AG04450 (cell line): ENCODE measurements at regions not wholly inside any gene's neighbourhood (a gene's known extent, or its start where the extent isn't known, plus 50 kb on each side); places are given as distances from the start of the nearest gene placed in this dataset.

Experiments used
- CTCF ChIA-PET: fragments of 300-600, 350-600 bp; formaldehyde crosslinking; extraction: SDS; loops from one replicate; lab custom pipeline; 2022; ENCODE audit warnings: antibody characterized with exemption, inconsistent platforms; lab: Charles Lee
- POLR2A ChIA-PET: fragments of 350-600 bp; formaldehyde crosslinking; extraction: SDS; loops from one replicate; lab custom pipeline; 2021; ENCODE audit warnings: antibody characterized with exemption, inconsistent platforms; lab: Yijun Ruan, JAX
- DNase-seq: peaks from one replicate; pipeline ENCODE4 v3.0.0-alpha.2; 2011; ENCODE audit warnings: low read depth, low spot score
- H3K27ac ChIP-seq: one replicate; pipeline ENCODE4 v1.5.1; 2012; ENCODE audit warnings: low read depth, low read length, control low read depth
- H3K27me3 ChIP-seq: one replicate; pipeline ENCODE4 v1.6.0; 2012; ENCODE audit warnings: low read length; ENCODE audit not compliant: control insufficient read depth, insufficient read depth
- H3K4me3 ChIP-seq: 2 replicates; pipeline ENCODE4 v1.5.1; 2011; ENCODE audit warnings: mild to moderate bottlenecking, low read depth, low read length, control low read depth
- H3K9me3 ChIP-seq: 2 replicates; pipeline ENCODE4 v1.5.1; 2012; ENCODE audit warnings: low read length; ENCODE audit not compliant: control insufficient read depth, insufficient read depth
- TF ChIP-seq, protein P1 (sequence below): IDR thresholded peaks from 2 replicates; pipeline ENCODE4 v1.5.1; 2011; ENCODE audit warnings: low read depth, low read length, control low read depth, inconsistent platforms

DNA sequence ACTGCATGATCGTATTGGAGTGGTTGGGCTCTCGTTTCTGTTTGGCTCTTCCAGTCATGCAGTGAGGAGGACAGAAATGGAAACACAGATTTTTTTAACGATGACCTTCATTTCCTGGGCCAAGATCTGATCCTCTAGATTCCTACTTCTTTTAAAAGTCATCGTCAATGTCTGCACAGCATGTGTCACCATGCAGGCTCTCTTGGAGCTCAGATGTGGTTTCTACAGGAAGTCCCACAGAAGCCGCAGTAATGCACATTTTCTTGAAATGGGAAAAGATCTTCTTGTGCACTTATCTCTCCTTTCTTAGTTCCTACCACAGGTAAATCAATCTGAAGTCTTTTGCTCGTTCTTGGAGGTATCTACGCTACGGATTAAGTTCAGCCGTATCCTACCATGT is 626.9 kb downstream of the EFNB2 start:
- no peak for DNase-seq
- Histone ChIP-seq H3K27me3 (no peaks in the 10 kb centered on the region), H3K27ac (no peak overlapping the region), H3K9me3 (no peaks in the 10 kb centered on the region; the same call in 1 of the 2 replicates), H3K4me3 (no peak overlapping the region)
- CTCF ChIA-PET = no interaction called here
- POLR2A ChIA-PET = no interaction called here
- TF ChIP-seq, protein P1, sequence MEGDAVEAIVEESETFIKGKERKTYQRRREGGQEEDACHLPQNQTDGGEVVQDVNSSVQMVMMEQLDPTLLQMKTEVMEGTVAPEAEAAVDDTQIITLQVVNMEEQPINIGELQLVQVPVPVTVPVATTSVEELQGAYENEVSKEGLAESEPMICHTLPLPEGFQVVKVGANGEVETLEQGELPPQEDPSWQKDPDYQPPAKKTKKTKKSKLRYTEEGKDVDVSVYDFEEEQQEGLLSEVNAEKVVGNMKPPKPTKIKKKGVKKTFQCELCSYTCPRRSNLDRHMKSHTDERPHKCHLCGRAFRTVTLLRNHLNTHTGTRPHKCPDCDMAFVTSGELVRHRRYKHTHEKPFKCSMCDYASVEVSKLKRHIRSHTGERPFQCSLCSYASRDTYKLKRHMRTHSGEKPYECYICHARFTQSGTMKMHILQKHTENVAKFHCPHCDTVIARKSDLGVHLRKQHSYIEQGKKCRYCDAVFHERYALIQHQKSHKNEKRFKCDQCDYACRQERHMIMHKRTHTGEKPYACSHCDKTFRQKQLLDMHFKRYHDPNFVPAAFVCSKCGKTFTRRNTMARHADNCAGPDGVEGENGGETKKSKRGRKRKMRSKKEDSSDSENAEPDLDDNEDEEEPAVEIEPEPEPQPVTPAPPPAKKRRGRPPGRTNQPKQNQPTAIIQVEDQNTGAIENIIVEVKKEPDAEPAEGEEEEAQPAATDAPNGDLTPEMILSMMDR = no peak

DNA sequence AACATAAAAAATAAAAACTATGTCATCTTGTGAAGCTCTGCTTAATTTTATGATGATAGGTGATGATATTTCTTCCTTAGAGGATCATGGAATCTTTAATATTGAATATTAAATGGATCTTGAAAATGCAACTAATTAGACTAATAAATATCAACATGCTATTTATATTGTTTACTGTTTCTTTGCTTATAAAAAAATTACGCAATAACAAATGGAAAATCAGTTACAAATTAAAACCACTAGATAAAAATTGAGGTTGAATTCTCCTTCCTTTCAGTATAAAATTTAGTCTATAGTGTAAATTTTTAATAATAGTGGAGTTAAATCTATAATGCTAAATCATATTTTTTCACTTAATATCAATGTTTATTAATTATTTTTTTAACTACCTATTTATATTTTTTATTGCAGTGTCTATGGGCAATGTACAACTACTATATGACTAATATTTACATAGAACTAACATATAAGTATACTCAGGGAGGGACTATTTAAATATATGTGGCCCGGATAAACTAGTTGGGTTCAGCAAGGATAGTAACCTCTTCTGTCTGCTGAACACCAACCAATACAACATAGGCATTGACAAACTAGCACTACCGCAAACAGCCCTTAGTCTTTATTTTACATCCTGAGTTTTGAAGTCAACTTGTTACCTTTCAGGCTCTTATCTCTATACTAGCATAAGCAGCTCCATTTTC is 628.0 kb downstream of the EFNB2 start:
- ChIA-PET POLR2A (no interaction called here), CTCF (no interaction called here)
- no peak for DNase-seq

DNA sequence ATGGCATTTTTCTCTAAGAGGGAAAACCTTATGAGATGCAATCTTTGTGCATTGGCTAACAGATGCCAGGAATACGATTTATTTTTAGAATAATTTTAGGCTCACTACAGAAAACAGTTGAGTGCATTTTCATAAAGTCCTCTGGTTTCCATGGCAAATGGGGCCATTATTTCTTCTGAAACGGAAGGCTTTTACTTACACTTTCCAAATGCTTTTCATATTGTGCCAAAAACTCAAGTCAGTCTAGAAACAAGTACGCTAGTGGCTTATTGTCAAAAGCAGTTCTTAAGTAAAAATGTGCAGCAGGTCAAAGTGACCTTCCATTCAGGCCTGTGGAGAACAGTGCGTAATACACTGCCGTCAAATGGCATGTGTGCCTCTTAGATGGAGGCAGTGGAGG is 628.7 kb downstream of the EFNB2 start:
- TF ChIP-seq, protein P1 = no peak
- CTCF ChIA-PET = no interaction called here
- DNase-seq = no peak
- H3K27ac ChIP-seq = no peak overlapping the region
- no peak overlapping the region for H3K4me3 ChIP-seq
- POLR2A ChIA-PET = no interaction called here
- no peaks in the 10 kb centered on the region for H3K27me3 ChIP-seq
- no peaks in the 10 kb centered on the region for H3K9me3 ChIP-seq

More for the DNA sequence above, 628.0 kb downstream of the EFNB2 start:
- H3K4me3 ChIP-seq = no peak overlapping the region
- H3K9me3 ChIP-seq = no peaks in the 10 kb centered on the region
- TF ChIP-seq, protein P1 = no peak
- no peak overlapping the region for H3K27ac ChIP-seq
- no peaks in the 10 kb centered on the region for H3K27me3 ChIP-seq

DNA sequence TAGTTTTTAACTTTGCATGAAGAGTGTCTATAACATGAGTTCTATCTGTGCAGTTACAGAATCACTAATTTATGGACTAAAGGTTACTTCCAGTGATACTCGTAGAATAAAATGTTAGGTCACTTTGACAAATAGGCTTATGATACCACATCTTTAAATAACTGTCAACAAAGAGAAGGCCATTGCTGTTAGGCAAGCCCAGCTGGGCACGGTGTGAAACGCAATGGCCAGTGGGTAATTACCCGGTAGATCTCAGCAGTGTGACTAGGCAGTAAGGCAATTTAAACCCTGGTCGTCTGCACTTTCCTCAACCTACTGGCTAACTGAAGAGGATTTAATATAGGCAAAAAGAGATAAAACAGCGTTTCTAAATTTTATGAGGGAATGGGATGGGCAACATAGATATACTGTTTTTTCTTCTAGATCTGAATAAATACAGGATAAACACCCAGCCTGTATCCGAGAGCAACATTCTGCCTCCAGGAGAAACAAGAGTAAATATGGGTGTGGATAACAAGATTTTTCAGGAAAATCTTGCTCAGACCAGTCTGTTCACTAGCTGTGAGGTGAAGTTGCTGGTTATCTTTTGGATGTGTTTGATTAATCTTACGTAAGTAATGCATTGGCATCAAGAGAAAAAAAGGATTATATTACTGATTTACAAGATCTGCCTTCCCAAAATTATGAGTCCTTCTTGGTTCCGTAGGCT is 631.3 kb downstream of the EFNB2 start:
- ChIA-PET CTCF (no interaction called here), POLR2A (interaction anchor here (0.7 kb wide), 1 partner anchor 24 kb away, joined by 6 read pairs; no protein-coding TSS in a partner anchor)
- TF ChIP-seq, protein P1 = no peak
- no peak for DNase-seq
- no peaks in the 10 kb centered on the region for H3K9me3 ChIP-seq
- H3K27ac ChIP-seq = no peak overlapping the region
- no peak overlapping the region for H3K4me3 ChIP-seq
- H3K27me3 ChIP-seq = no peaks in the 10 kb centered on the region

DNA sequence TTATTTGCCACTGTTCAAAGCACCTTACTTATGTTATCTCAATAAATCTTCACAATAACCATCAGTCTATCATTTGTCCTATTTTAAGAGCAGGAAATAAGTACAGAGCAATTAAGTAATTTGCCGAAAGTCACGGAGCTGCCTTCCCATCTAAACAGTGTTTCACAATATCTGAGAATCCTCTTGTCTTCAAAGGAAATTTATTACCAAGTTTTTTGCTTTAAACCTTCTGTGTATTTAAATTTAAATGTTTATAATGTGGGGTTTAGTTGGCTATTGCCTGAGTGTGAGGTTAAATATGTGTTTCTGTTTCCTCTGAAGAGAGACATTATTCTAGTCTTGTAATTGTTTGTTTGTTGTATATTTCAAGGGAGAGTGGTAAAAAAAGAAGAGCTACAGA is 633.1 kb downstream of the EFNB2 start:
- DNase-seq = no peak
- H3K9me3 ChIP-seq = no peaks in the 10 kb centered on the region
- no peaks in the 10 kb centered on the region for H3K27me3 ChIP-seq
- POLR2A ChIA-PET = no interaction called here
- no peak overlapping the region for H3K4me3 ChIP-seq
- TF ChIP-seq, protein P1 = no peak
- CTCF ChIA-PET = no interaction called here
- H3K27ac ChIP-seq = no peak overlapping the region
